GM12878 (cell line): ENCODE measurements at regions not wholly inside any gene's neighbourhood (a gene's known extent, or its start where the extent isn't known, plus 50 kb on each side); places are given as distances from the start of the nearest gene placed in this dataset.

Source experiments
- ATAC-seq: fragments of 200-7000 bp; cut with Tn5 transposase; 3 replicates; pipeline ENCODE4 v1.9.1; 2020; ENCODE audit warnings: mild to moderate bottlenecking, moderate library complexity
- BruUV-seq: library from RNA; stranded (reverse); fragments of 400-500 nt; replicated peaks from 2 replicates; lab custom pipeline; 2021; lab: Mats Ljungman, UMichigan
- CTCF ChIA-PET: fragments of 300-600 bp; sonication (Branson Sonifier 250); formaldehyde crosslinking; extraction: SDS; loops from one replicate; lab custom pipeline; 2021; ENCODE audit warnings: inconsistent platforms; lab: Yijun Ruan, JAX
- POLR2A ChIA-PET: fragments of 350-600 bp; formaldehyde crosslinking; extraction: SDS; loops from one replicate; lab custom pipeline; 2021; ENCODE audit warnings: inconsistent platforms; lab: Charles Lee
- RAD21 ChIA-PET: fragments of 300-600 bp; sonication (Branson Sonifier 250); formaldehyde crosslinking; loops from one replicate; lab custom pipeline; 2023; ENCODE audit warnings: antibody characterized with exemption; ENCODE audit not compliant: unreplicated experiment; lab: Charles Lee
- SMC1A ChIA-PET: fragments of 300-600 bp; sonication (Branson Sonifier 250); formaldehyde crosslinking; loops from one replicate; lab custom pipeline; 2023; ENCODE audit not compliant: unreplicated experiment, uncharacterized antibody; lab: Charles Lee
- DNase-seq: peaks from one replicate; pipeline ENCODE4 v3.0.0-alpha.2; 2011; ENCODE audit warnings: low read depth, low spot score
- FAIRE-seq: peaks from 3 replicates; lab custom pipeline; 2011; peaks lifted over from hg19 to GRCh38; lab: Jason Lieb, UNC
- H2AFZ ChIP-seq: 2 replicates; pipeline ENCODE4 v1.6.0; 2011; ENCODE audit warnings: low read depth, low read length, control low read depth; ENCODE audit not compliant: control insufficient read depth
- H3K27ac ChIP-seq: 2 replicates; pipeline ENCODE4 v1.5.1; 2011; ENCODE audit warnings: control low read depth; ENCODE audit not compliant: control insufficient read depth, insufficient read depth
- H3K27me3 ChIP-seq, 2 experiments: replicated peaks in 1 of 2; 2 replicates each; pipeline versions ENCODE4 v1.6.0 to v1.6.1; 2011; ENCODE audit warnings: low read length in 1 of 2; ENCODE audit not compliant: control insufficient read depth in 2 of 2, insufficient read depth in 2 of 2
- H3K36me3 ChIP-seq, 2 experiments: 2 replicates each; pipeline ENCODE4 v1.5.1; 2011; ENCODE audit warnings: low read length in 1 of 2; ENCODE audit not compliant: control insufficient read depth in 2 of 2, insufficient read depth in 2 of 2
- H3K4me1 ChIP-seq: 2 replicates; pipeline ENCODE4 v1.6.1; 2011; ENCODE audit warnings: mild to moderate bottlenecking, low read length, moderate library complexity, mixed read lengths; ENCODE audit not compliant: control insufficient read depth, insufficient read depth
- H3K4me2 ChIP-seq: 2 replicates; pipeline ENCODE4 v1.6.0; 2011; ENCODE audit warnings: control low read depth; ENCODE audit not compliant: control insufficient read depth, insufficient read depth
- H3K4me3 ChIP-seq: fragments of 200-600 bp; sonication (generic); 2 replicates; pipeline ENCODE4 v1.5.1; 2016
- H3K79me2 ChIP-seq: 2 replicates; pipeline ENCODE4 v1.6.0; 2011; ENCODE audit warnings: low read length; ENCODE audit not compliant: control insufficient read depth, insufficient read depth
- H3K9ac ChIP-seq: 2 replicates; pipeline ENCODE4 v1.8.0; 2011; ENCODE audit warnings: low read length, control low read depth, mixed read lengths; ENCODE audit not compliant: control insufficient read depth, insufficient read depth
- H3K9me3 ChIP-seq: replicated peaks from 3 replicates; pipeline ENCODE4 v1.5.1; 2011; ENCODE audit warnings: mild to moderate bottlenecking, low read length; ENCODE audit not compliant: control insufficient read depth, insufficient read depth
- H4K20me1 ChIP-seq: 2 replicates; pipeline ENCODE4 v1.6.0; 2011; ENCODE audit not compliant: control insufficient read depth, insufficient read depth
- CEBPZ ChIP-seq: fragments of 150-350 bp; IDR thresholded peaks from 2 replicates; pipeline ENCODE4 v1.6.1; 2016; ENCODE audit warnings: low read depth, low read length
- CUX1 ChIP-seq: IDR thresholded peaks from 2 replicates; pipeline ENCODE4 v1.6.1; 2012; ENCODE audit warnings: improper control_type of control experiment, low read depth, low read length; ENCODE audit not compliant: insufficient replicate concordance
- ELK1 ChIP-seq: IDR thresholded peaks from 2 replicates; pipeline ENCODE4 v1.6.1; 2012; ENCODE audit warnings: low read depth, low read length, improper control_type of control experiment
- JUNB ChIP-seq: IDR thresholded peaks from 2 replicates; pipeline ENCODE4 v1.6.1; 2016; ENCODE audit warnings: antibody characterized with exemption, mild to moderate bottlenecking
- MYB ChIP-seq: fragments of 150-350 bp; IDR thresholded peaks from 2 replicates; pipeline ENCODE4 v1.6.1; 2014; ENCODE audit warnings: mild to moderate bottlenecking, low read depth, low read length, borderline replicate concordance
- NFXL1 ChIP-seq: fragments of 450-650 bp; IDR thresholded peaks from 2 replicates; pipeline ENCODE4 v1.6.1; 2017; ENCODE audit warnings: antibody characterized with exemption, mild to moderate bottlenecking, borderline replicate concordance
- NRF1 ChIP-seq: conservative IDR thresholded peaks from 2 replicates; pipeline ENCODE4 v1.6.1; 2011; ENCODE audit warnings: mild to moderate bottlenecking, low read depth, low read length, improper control_type of control experiment
- WRNIP1 ChIP-seq: IDR thresholded peaks from 2 replicates; pipeline ENCODE4 v1.6.1; 2011; ENCODE audit warnings: low read depth, low read length, improper control_type of control experiment, borderline replicate concordance
- ZNF592 ChIP-seq: fragments of 450-650 bp; IDR thresholded peaks from 2 replicates; pipeline ENCODE4 v1.6.1; 2017; ENCODE audit warnings: mild to moderate bottlenecking, moderate library complexity
- WGBS: methylation state at CpG from one replicate; pipeline ENCODE4 v1.1.6; 2016; ENCODE audit warnings: low lambda C conversion rate; ENCODE audit not compliant: insufficient replicate concordance, insufficient coverage; ENCODE audit errors: missing lambda C conversion rate; 5-methylcytosine and 5-hydroxymethylcytosine counted together
- in situ Hi-C: fragments of 300-500 bp; cut with MboI; formaldehyde crosslinking; loops from 9 replicates; pipeline ENCODE4 v1.14.3; 2018; ENCODE audit warnings: mixed read lengths
- intact Hi-C: fragments of 100-400 bp; cut with micrococcal nuclease; formaldehyde crosslinking; loops from one replicate; pipeline ENCODE4 v1.14.2; 2022; ENCODE audit not compliant: unreplicated experiment

GRCh38 chr16:77555126-77555525, 120.3 kb upstream of the ADAMTS18 start:
- Histone ChIP-seq H3K27me3 (no peaks in the 10 kb centered on the region; a peak in 1 of 4 replicates), H3K36me3 (no peaks in the 10 kb centered on the region), H3K27ac (no peak overlapping the region), H3K9ac (no peak overlapping the region), H3K4me1 (no peaks in the 10 kb centered on the region), H3K4me3 (no peak overlapping the region), H4K20me1 (no peaks in the 10 kb centered on the region), H3K9me3 (no peaks in the 10 kb centered on the region), H3K79me2 (no peaks in the 10 kb centered on the region), H3K4me2 (no peak overlapping the region), H2AFZ (no peak overlapping the region)
- RAD21 ChIA-PET: no interaction called here
- no peak for ATAC-seq
- DNase-seq: no peak
- POLR2A ChIA-PET: no interaction called here
- CTCF ChIA-PET: no interaction called here
- FAIRE-seq: no peak
- in situ Hi-C loops: no loop called here
- BruUV-seq: no TSS peak
- SMC1A ChIA-PET: no interaction called here
- 0% methylated on average over 1 of the region's 1 CpG for WGBS
- intact Hi-C loops: no loop called here
- TF ChIP-seq CUX1: no peak
- no peak for TF ChIP-seq WRNIP1
- no peak for TF ChIP-seq NFXL1
- no peak for TF ChIP-seq JUNB
- TF ChIP-seq CEBPZ: no peak
- no peak for TF ChIP-seq ELK1
- no peak for TF ChIP-seq ZNF592
- no peak for TF ChIP-seq NRF1
- TF ChIP-seq MYB: no peak
